GM18867 (cell line): ENCODE measurements at regions not wholly inside any gene's neighbourhood (a gene's known extent, or its start where the extent isn't known, plus 50 kb on each side); places are given as distances from the start of the nearest gene placed in this dataset.
"Not testable (repeated sequence)": the region's sequence is repeated elsewhere in the genome, so short reads cannot be mapped to it uniquely, and the experiment has no call there.

Experiments
- ATAC-seq: cut with Tn5 transposase; IDR thresholded peaks from one replicate; pipeline ENCODE4 v1.9.1; 2021; ENCODE audit warnings: mild to moderate bottlenecking, moderate library complexity; ENCODE audit not compliant: unreplicated experiment

GRCh38 chrX:40943093-40943641 lies 142.1 kb upstream of the USP9X start:
- no peak for ATAC-seq

GRCh38 chrX:40945361-40945713 lies 139.9 kb upstream of the USP9X start:
- ATAC-seq = peak; percentile 81

- ATAC-seq = no peak
Measured at GRCh38 chrX:40947276-40947675, 138.0 kb upstream of the USP9X start.

- ATAC-seq = no peak
Measured at GRCh38 chrX:40949071-40949470, 136.2 kb upstream of the USP9X start.

- ATAC-seq = no peak
Measured at GRCh38 chrX:40950546-40950945, 134.7 kb upstream of the USP9X start.

GRCh38 chrX:40951407-40951806 lies 133.8 kb upstream of the USP9X start:
- ATAC-seq = not testable (repeated sequence)

- peak; percentile 34 for ATAC-seq
Measured at GRCh38 chrX:40952855-40953254, 132.4 kb upstream of the USP9X start.

- peak; percentile 82 for ATAC-seq
Measured at GRCh38 chrX:40953369-40953768, 131.9 kb upstream of the USP9X start.

GRCh38 chrX:40960041-40960440 lies 125.2 kb upstream of the USP9X start:
- ATAC-seq = no peak

- no peak for ATAC-seq
Measured at GRCh38 chrX:40962793-40963407, 122.3 kb upstream of the USP9X start.

GRCh38 chrX:40964008-40964407 lies 121.2 kb upstream of the USP9X start:
- no peak for ATAC-seq

- no peak for ATAC-seq
Measured at GRCh38 chrX:40964633-40965586, 120.3 kb upstream of the USP9X start.

GRCh38 chrX:40966213-40966820 lies 118.9 kb upstream of the USP9X start:
- no peak for ATAC-seq

- no peak for ATAC-seq
Measured at GRCh38 chrX:40968180-40968579, 117.1 kb upstream of the USP9X start.

- no peak for ATAC-seq
Measured at GRCh38 chrX:40971736-40972135, 113.5 kb upstream of the USP9X start.

- no peak for ATAC-seq
Measured at GRCh38 chrX:40973619-40974018, 111.6 kb upstream of the USP9X start.

GRCh38 chrX:40975951-40976350 lies 109.3 kb upstream of the USP9X start:
- no peak for ATAC-seq

GRCh38 chrX:40976981-40977380 lies 108.3 kb upstream of the USP9X start:
- ATAC-seq = no peak

GRCh38 chrX:40984962-40985361 lies 100.3 kb upstream of the USP9X start:
- ATAC-seq = no peak

- ATAC-seq = no peak
Measured at GRCh38 chrX:40987413-40987812, 97.8 kb upstream of the USP9X start.

- ATAC-seq = no peak
Measured at GRCh38 chrX:40988100-40988499, 97.1 kb upstream of the USP9X start.

- ATAC-seq = not testable (repeated sequence)
Measured at GRCh38 chrX:40993395-40993794, 91.8 kb upstream of the USP9X start.
